ENCODE measurements at regions not wholly inside any gene's neighbourhood (a gene's known extent, or its start where the extent isn't known, plus 50 kb on each side); places are given as distances from the start of the nearest gene placed in this dataset.

- TF ChIP-seq CTCF (conservative IDR thresholded peaks at IDR 0.05; ENCODE audit: low read depth, low read length) (no peak), EZH2 (IDR thresholded peaks at IDR 0.05; ENCODE audit: low read length, unreplicated experiment) (no peak)
Observed at GRCh38 chr1:88016947-88017346, 667.1 kb upstream of the PKN2 start.

Data from PC-3 (cell line).